Loucy (cell line): ENCODE measurements at regions not wholly inside any gene's neighbourhood (a gene's known extent, or its start where the extent isn't known, plus 50 kb on each side); places are given as distances from the start of the nearest gene placed in this dataset.

Source experiments
- H2AFZ ChIP-seq: fragments of 200-600 bp; sonication (generic); 2 replicates; pipeline ENCODE4 v1.6.0; 2016; ENCODE audit warnings: antibody characterized with exemption, mild to moderate bottlenecking, low read length, moderate library complexity
- H3F3A ChIP-seq: fragments of 200-600 bp; 2 replicates; pipeline ENCODE4 v1.6.0; 2016; ENCODE audit warnings: antibody characterized with exemption, low read depth, mild to moderate bottlenecking
- H3K27me3 ChIP-seq: fragments of 200-600 bp; sonication (generic); 2 replicates; pipeline ENCODE4 v1.6.1; 2014; ENCODE audit warnings: low read length, mild to moderate bottlenecking; ENCODE audit not compliant: insufficient read depth, poor library complexity, severe bottlenecking
- H3K36me3 ChIP-seq: fragments of 200-600 bp; sonication (generic); 2 replicates; pipeline ENCODE4 v1.6.1; 2016; ENCODE audit warnings: low read length; ENCODE audit not compliant: insufficient read depth
- H3K4me1 ChIP-seq: fragments of 200-600 bp; sonication (generic); 2 replicates; pipeline ENCODE4 v1.5.1; 2014; ENCODE audit warnings: low read length, mild to moderate bottlenecking; ENCODE audit not compliant: insufficient read depth, poor library complexity, severe bottlenecking
- H3K4me2 ChIP-seq: fragments of 200-600 bp; sonication (generic); 2 replicates; pipeline ENCODE4 v1.6.0; 2014; ENCODE audit warnings: antibody characterized with exemption, low read length, low read depth, mild to moderate bottlenecking; ENCODE audit not compliant: poor library complexity, severe bottlenecking
- H3K4me3 ChIP-seq: fragments of 200-600 bp; sonication (generic); 2 replicates; pipeline ENCODE4 v1.5.1; 2014; ENCODE audit warnings: low read length, mild to moderate bottlenecking, mixed read lengths; ENCODE audit not compliant: poor library complexity, severe bottlenecking
- H3K79me2 ChIP-seq: fragments of 200-600 bp; sonication (generic); 2 replicates; pipeline ENCODE4 v1.6.1; 2014; ENCODE audit warnings: low read length; ENCODE audit not compliant: insufficient read depth
- H3K9ac ChIP-seq: fragments of 200-600 bp; sonication (generic); 2 replicates; pipeline ENCODE4 v1.6.0; 2014; ENCODE audit warnings: mild to moderate bottlenecking, low read depth, low read length, moderate library complexity; ENCODE audit not compliant: poor library complexity, severe bottlenecking
- H3K9me2 ChIP-seq: fragments of 200-600 bp; sonication (generic); replicated peaks from 2 replicates; pipeline ENCODE4 v1.6.1; 2016; ENCODE audit warnings: low read depth, low read length, mixed read lengths
- H3K9me3 ChIP-seq: fragments of 200-600 bp; sonication (generic); 2 replicates; pipeline ENCODE4 v1.6.1; 2014; ENCODE audit warnings: mild to moderate bottlenecking, antibody characterized with exemption, low read length, low read depth; ENCODE audit not compliant: insufficient read depth
- H4K20me1 ChIP-seq: fragments of 200-600 bp; sonication (generic); 2 replicates; pipeline ENCODE4 v1.6.0; 2014; ENCODE audit warnings: antibody characterized with exemption, low read length, mild to moderate bottlenecking; ENCODE audit not compliant: insufficient read depth, poor library complexity, severe bottlenecking
- CTCF ChIP-seq: fragments of 200-600 bp; sonication (generic); conservative IDR thresholded peaks from 2 replicates; pipeline ENCODE4 v1.5.1; 2014; ENCODE audit warnings: mild to moderate bottlenecking, antibody characterized with exemption, low read length
- EZH2phosphoT487 ChIP-seq: fragments of 200-600 bp; IDR thresholded peaks from 2 replicates; pipeline ENCODE4 v1.6.1; 2018; ENCODE audit warnings: antibody characterized with exemption, mild to moderate bottlenecking, moderate library complexity, borderline replicate concordance

- Histone ChIP-seq H3K4me3 (no peak overlapping the region), H3K9me3 (no peaks in the 10 kb centered on the region), H3K4me2 (no peak overlapping the region), H3K79me2 (no peaks in the 10 kb centered on the region), H4K20me1 (no peaks in the 10 kb centered on the region), H2AFZ (no peak overlapping the region), H3K36me3 (no peaks in the 10 kb centered on the region), H3F3A (no peaks in the 10 kb centered on the region), H3K9ac (no peak overlapping the region), H3K4me1 (peaks cover 19% of the 10 kb centered on the region), H3K27me3 (no peaks in the 10 kb centered on the region), H3K9me2 (no peaks in the 10 kb centered on the region)
- TF ChIP-seq CTCF: no peak
Measured at GRCh38 chr13:76719955-76720354, 166.2 kb downstream of the KCTD12 start.

GRCh38 chr13:76717092-76717491 is 169.1 kb downstream of the KCTD12 start:
- no peaks in the 10 kb centered on the region for H3K27me3 ChIP-seq
- no peak overlapping the region for H3K4me3 ChIP-seq
- H3K9me3 ChIP-seq: no peaks in the 10 kb centered on the region
- H3K79me2 ChIP-seq: no peaks in the 10 kb centered on the region
- no peak for TF ChIP-seq EZH2phosphoT487
- H4K20me1 ChIP-seq: no peaks in the 10 kb centered on the region
- H3K9ac ChIP-seq: no peak overlapping the region
- peaks cover 10% of the 10 kb centered on the region for H3K4me1 ChIP-seq
- H3K36me3 ChIP-seq: no peaks in the 10 kb centered on the region
- H3K4me2 ChIP-seq: no peak overlapping the region
- no peaks in the 10 kb centered on the region for H3F3A ChIP-seq
- H2AFZ ChIP-seq: no peak overlapping the region
- no peaks in the 10 kb centered on the region for H3K9me2 ChIP-seq

- no peaks in the 10 kb centered on the region for H3K9me2 ChIP-seq
- no peaks in the 10 kb centered on the region for H4K20me1 ChIP-seq
- no peak overlapping the region for H3K4me3 ChIP-seq
- H2AFZ ChIP-seq: no peak overlapping the region
- no peaks in the 10 kb centered on the region for H3K36me3 ChIP-seq
- H3K9ac ChIP-seq: no peak overlapping the region
- H3K4me2 ChIP-seq: no peak overlapping the region
- H3K4me1 ChIP-seq: peaks cover 10% of the 10 kb centered on the region
- H3F3A ChIP-seq: no peaks in the 10 kb centered on the region
- H3K79me2 ChIP-seq: no peaks in the 10 kb centered on the region
- TF ChIP-seq EZH2phosphoT487 (no peak), CTCF (no peak)
- no peaks in the 10 kb centered on the region for H3K9me3 ChIP-seq
- no peaks in the 10 kb centered on the region for H3K27me3 ChIP-seq
Measured at GRCh38 chr13:76715621-76716020, 170.6 kb downstream of the KCTD12 start.

GRCh38 chr13:76715075-76715474 is 171.1 kb downstream of the KCTD12 start:
- H3K4me2 ChIP-seq: no peak overlapping the region

More at GRCh38 chr13:76715075-76715474, 171.1 kb downstream of the KCTD12 start:
- Histone ChIP-seq H3K27me3 (no peaks in the 10 kb centered on the region), H2AFZ (no peak overlapping the region), H4K20me1 (no peaks in the 10 kb centered on the region), H3K9ac (no peak overlapping the region), H3K4me1 (peaks cover 10% of the 10 kb centered on the region), H3K9me3 (no peaks in the 10 kb centered on the region), H3K4me3 (no peak overlapping the region), H3K9me2 (no peaks in the 10 kb centered on the region), H3F3A (no peaks in the 10 kb centered on the region), H3K36me3 (no peaks in the 10 kb centered on the region), H3K79me2 (no peaks in the 10 kb centered on the region)
- no peak for TF ChIP-seq CTCF
- TF ChIP-seq EZH2phosphoT487: no peak
